OCI-LY7 (cell line): ENCODE measurements at regions not wholly inside any gene's neighbourhood (a gene's known extent, or its start where the extent isn't known, plus 50 kb on each side); places are given as distances from the start of the nearest gene placed in this dataset.

Experiments used
- BruUV-seq: library from RNA; stranded (reverse); fragments of 400-500 nt; replicated peaks from 2 replicates; lab custom pipeline; 2021; lab: Mats Ljungman, UMichigan
- CTCF ChIA-PET: fragments of 300-600 bp; sonication (Branson Sonifier 250); formaldehyde crosslinking; loops from one replicate; lab custom pipeline; 2022; ENCODE audit warnings: antibody characterized with exemption; ENCODE audit not compliant: unreplicated experiment; lab: Charles Lee
- POLR2A ChIA-PET: fragments of 300-600 bp; sonication (Branson Sonifier 250); formaldehyde crosslinking; loops from one replicate; lab custom pipeline; 2022; ENCODE audit warnings: antibody characterized with exemption; lab: Charles Lee
- DNase-seq: peaks from one replicate; pipeline ENCODE4 v3.0.0-alpha.2; 2015; ENCODE audit warnings: low spot score
- H2AFZ ChIP-seq: fragments of 200-600 bp; sonication (generic), shearing (Covaris generic); 2 replicates; pipeline ENCODE4 v1.6.1; 2014; ENCODE audit warnings: mild to moderate bottlenecking, antibody characterized with exemption, low read length, moderate library complexity
- H3K27ac ChIP-seq: fragments of 200-600 bp; sonication (generic); 2 replicates; pipeline ENCODE4 v1.5.1; 2014; ENCODE audit warnings: mixed run types, low read depth, mild to moderate bottlenecking, moderate library complexity, low read length, inconsistent platforms; ENCODE audit not compliant: poor library complexity, severe bottlenecking
- H3K36me3 ChIP-seq: fragments of 200-600 bp; sonication (generic); 2 replicates; pipeline ENCODE4 v1.6.1; 2014; ENCODE audit warnings: mild to moderate bottlenecking, antibody characterized with exemption, low read length, moderate library complexity, mixed read lengths; ENCODE audit not compliant: insufficient read depth
- H3K4me1 ChIP-seq: fragments of 200-600 bp; sonication (generic); 2 replicates; pipeline ENCODE4 v1.5.1; 2014; ENCODE audit warnings: mild to moderate bottlenecking, low read length; ENCODE audit not compliant: insufficient read depth, poor library complexity, severe bottlenecking
- H3K4me2 ChIP-seq: fragments of 200-600 bp; sonication (generic); 2 replicates; pipeline ENCODE4 v1.6.1; 2014; ENCODE audit warnings: mild to moderate bottlenecking, low read length
- H3K4me3 ChIP-seq: fragments of 200-600 bp; sonication (generic); 2 replicates; pipeline ENCODE4 v1.5.1; 2014; ENCODE audit warnings: mild to moderate bottlenecking, low read depth, low read length; ENCODE audit not compliant: poor library complexity, severe bottlenecking
- H3K79me2 ChIP-seq: fragments of 200-600 bp; sonication (generic); 2 replicates; pipeline ENCODE4 v1.6.1; 2016; ENCODE audit warnings: low read depth, mild to moderate bottlenecking, low read length, moderate library complexity, mixed read lengths; ENCODE audit not compliant: insufficient read depth
- H3K9me2 ChIP-seq: fragments of 200-600 bp; sonication (generic); 2 replicates; pipeline ENCODE4 v1.6.1; 2016; ENCODE audit warnings: mild to moderate bottlenecking, low read length, mixed read lengths; ENCODE audit not compliant: insufficient read depth
- H3K9me3 ChIP-seq: fragments of 200-600 bp; sonication (generic); 2 replicates; pipeline ENCODE4 v1.6.1; 2014; ENCODE audit warnings: mild to moderate bottlenecking, mixed run types, low read length, mixed read lengths
- H4K20me1 ChIP-seq: fragments of 200-600 bp; sonication (generic); 2 replicates; pipeline ENCODE4 v1.6.1; 2014; ENCODE audit warnings: mild to moderate bottlenecking, antibody characterized with exemption, low read length, moderate library complexity, mixed read lengths; ENCODE audit not compliant: insufficient read depth
- EZH2phosphoT487 ChIP-seq: fragments of 200-600 bp; sonication (generic); IDR thresholded peaks from 2 replicates; pipeline ENCODE4 v1.6.1; 2018; ENCODE audit warnings: low read depth, borderline replicate concordance, mild to moderate bottlenecking, mixed run types, antibody characterized with exemption, low read length, moderate library complexity, mixed read lengths
- intact Hi-C: fragments of 100-400 bp; cut with micrococcal nuclease; formaldehyde crosslinking; loops from one replicate; pipeline ENCODE4 v1.10.0; 2022; ENCODE audit not compliant: unreplicated experiment
- TF ChIP-seq, protein P1 (sequence below): fragments of 200-600 bp; sonication (generic); conservative IDR thresholded peaks from 2 replicates; pipeline ENCODE4 v1.5.1; 2014; ENCODE audit warnings: mild to moderate bottlenecking, antibody characterized with exemption, low read length, moderate library complexity, mixed read lengths

DNA sequence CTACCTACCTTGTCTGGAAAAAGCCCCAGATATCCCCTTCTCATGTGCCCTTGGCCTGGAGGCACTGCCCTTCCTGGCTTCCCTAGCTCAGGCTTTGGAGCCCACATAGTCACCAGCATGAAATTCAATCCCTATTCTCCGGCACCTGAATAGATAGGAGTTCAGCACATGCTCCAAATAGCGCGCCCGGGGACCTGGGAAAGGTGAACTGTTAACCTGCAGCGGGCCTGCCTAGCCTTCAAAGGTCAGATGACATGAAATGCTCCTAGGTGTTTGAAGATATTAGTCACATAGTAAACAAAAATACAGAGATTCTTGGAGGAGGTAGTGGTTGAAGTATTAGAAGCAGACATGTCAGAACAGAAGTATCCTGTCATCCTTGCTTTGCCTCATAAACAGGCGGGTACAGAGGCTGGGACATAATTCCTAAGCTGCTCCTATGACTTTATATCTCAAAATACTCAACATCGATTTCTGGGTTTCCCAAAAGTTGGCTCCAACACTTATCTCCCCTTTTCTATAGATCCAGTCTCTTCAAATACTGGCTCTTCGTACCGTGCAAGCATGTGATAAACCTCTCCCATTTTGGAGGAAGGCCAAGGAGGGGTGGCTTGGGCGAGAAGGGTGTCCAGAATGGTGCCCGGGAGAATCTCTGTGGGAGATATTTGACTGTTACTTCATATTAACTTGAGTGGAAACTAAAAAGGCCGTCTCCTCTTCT lies 88.0 kb upstream of the ANKH start:
- Histone ChIP-seq H3K4me2 (no peak overlapping the region), H3K27ac (no peak overlapping the region), H3K9me3 (no peaks in the 10 kb centered on the region), H3K4me3 (no peak overlapping the region), H3K36me3 (no peaks in the 10 kb centered on the region), H2AFZ (no peak overlapping the region), H3K4me1 (no peaks in the 10 kb centered on the region), H3K79me2 (no peaks in the 10 kb centered on the region), H3K9me2 (no peaks in the 10 kb centered on the region), H4K20me1 (no peaks in the 10 kb centered on the region)
- intact Hi-C loops = no loop called here
- POLR2A ChIA-PET = no interaction called here
- no peak for DNase-seq
- TF ChIP-seq, protein P1, sequence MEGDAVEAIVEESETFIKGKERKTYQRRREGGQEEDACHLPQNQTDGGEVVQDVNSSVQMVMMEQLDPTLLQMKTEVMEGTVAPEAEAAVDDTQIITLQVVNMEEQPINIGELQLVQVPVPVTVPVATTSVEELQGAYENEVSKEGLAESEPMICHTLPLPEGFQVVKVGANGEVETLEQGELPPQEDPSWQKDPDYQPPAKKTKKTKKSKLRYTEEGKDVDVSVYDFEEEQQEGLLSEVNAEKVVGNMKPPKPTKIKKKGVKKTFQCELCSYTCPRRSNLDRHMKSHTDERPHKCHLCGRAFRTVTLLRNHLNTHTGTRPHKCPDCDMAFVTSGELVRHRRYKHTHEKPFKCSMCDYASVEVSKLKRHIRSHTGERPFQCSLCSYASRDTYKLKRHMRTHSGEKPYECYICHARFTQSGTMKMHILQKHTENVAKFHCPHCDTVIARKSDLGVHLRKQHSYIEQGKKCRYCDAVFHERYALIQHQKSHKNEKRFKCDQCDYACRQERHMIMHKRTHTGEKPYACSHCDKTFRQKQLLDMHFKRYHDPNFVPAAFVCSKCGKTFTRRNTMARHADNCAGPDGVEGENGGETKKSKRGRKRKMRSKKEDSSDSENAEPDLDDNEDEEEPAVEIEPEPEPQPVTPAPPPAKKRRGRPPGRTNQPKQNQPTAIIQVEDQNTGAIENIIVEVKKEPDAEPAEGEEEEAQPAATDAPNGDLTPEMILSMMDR = no peak
- no peak for TF ChIP-seq EZH2phosphoT487
- BruUV-seq = no TSS peak
- CTCF ChIA-PET = no interaction called here

GRCh38 chr5:14958188-14958587 lies 86.6 kb upstream of the ANKH start:
- H3K4me3 ChIP-seq = no peak overlapping the region
- H3K4me2 ChIP-seq = no peak overlapping the region
- H4K20me1 ChIP-seq = no peaks in the 10 kb centered on the region
- H3K36me3 ChIP-seq = no peaks in the 10 kb centered on the region
- CTCF ChIA-PET = interaction anchor here (0.5 kb wide), 1 partner anchor 55 kb away, joined by 9 read pairs; no protein-coding TSS in a partner anchor
- no peaks in the 10 kb centered on the region for H3K9me3 ChIP-seq
- no peak overlapping the region for H3K27ac ChIP-seq
- no peaks in the 10 kb centered on the region for H3K9me2 ChIP-seq
- no peaks in the 10 kb centered on the region for H3K4me1 ChIP-seq
- no TSS peak for BruUV-seq
- no peak for DNase-seq
- POLR2A ChIA-PET = no interaction called here
- TF ChIP-seq, protein P1 = no peak
- TF ChIP-seq EZH2phosphoT487 = no peak
- no peak overlapping the region for H2AFZ ChIP-seq
- H3K79me2 ChIP-seq = no peaks in the 10 kb centered on the region
- intact Hi-C loops = no loop called here

GRCh38 chr5:14956423-14957046 lies 85.0 kb upstream of the ANKH start:
- H4K20me1 ChIP-seq = no peaks in the 10 kb centered on the region
- intact Hi-C loops = no loop called here
- no TSS peak for BruUV-seq

More at GRCh38 chr5:14956423-14957046, 85.0 kb upstream of the ANKH start:
- H3K9me3 ChIP-seq = no peaks in the 10 kb centered on the region
- H3K79me2 ChIP-seq = no peaks in the 10 kb centered on the region
- TF ChIP-seq, protein P1 = no peak
- no peak for TF ChIP-seq EZH2phosphoT487
- DNase-seq = no peak
- H3K27ac ChIP-seq = no peak overlapping the region
- CTCF ChIA-PET = no interaction called here
- H3K4me3 ChIP-seq = no peak overlapping the region
- no peaks in the 10 kb centered on the region for H3K36me3 ChIP-seq
- H3K4me2 ChIP-seq = no peak overlapping the region
- POLR2A ChIA-PET = interaction anchor here (1.0 kb wide), 1 partner anchor 962 kb away, joined by 3 read pairs; no protein-coding TSS in a partner anchor
- H3K9me2 ChIP-seq = no peaks in the 10 kb centered on the region
- no peak overlapping the region for H2AFZ ChIP-seq
- H3K4me1 ChIP-seq = no peaks in the 10 kb centered on the region
